Endometrium (tissue), 2 donors: ENCODE measurements at regions not wholly inside any gene's neighbourhood (a gene's known extent, or its start where the extent isn't known, plus 50 kb on each side); places are given as distances from the start of the nearest gene placed in this dataset.
A peak's percentile ranks its signal among the peaks of the same experiment; 100 is the strongest.

Experiments used
- FAIRE-seq: peaks from 2 replicates; lab custom pipeline; 2012; peaks lifted over from hg19 to GRCh38; lab: Jason Lieb, UNC
- donor health status: control.
- donor health status: control.

DNA sequence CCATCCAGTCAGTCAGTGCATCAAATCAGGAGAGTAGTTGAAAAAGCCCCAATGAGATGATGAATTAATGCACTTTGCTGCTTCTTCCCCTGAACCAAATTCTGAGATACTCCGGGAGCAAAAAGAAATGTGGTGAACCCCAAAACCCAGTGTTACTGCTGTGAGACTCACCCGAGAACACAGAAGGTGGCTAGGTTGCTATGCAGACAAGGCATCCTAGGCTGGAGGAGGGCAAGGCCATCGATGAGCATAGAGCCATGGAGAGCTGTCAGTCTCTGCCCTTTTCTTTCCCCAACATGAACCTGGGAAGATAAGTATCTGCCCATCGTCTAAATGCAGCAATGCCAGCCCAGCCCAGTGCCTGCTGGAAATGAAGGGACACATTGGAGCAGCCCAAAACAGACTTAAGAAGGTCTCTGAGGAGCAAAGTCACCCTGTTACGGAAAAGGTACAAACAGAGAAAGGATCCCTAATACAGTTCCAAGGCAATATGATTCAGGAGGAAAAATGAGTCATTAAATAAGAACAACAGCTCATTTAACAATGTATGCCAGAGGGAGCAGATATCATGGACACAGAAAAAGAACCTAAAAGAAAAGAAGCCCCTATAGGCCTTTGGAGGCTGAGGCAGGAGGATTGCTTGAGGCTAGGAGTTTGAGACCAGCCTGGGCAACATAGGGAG lies 272.0 kb downstream of the FOXO1 start:
- no peak for FAIRE-seq

DNA sequence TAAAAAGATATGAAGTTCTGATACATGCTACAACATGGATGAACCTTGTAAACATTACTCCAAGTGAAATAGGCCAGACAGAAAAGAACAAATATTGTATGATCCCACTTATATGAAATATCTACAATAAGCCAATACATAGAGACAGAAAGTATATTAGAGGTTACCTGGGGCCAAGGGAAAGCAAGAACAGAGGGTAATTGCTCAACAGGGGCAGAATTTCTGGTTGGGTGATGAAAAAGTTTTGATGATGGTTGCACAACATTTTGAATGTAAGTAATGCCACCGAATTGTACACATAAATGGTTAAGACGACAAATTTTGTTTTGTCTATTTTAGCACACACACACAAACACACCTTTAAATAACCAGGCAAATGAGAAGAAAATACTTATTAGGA lies 268.4 kb downstream of the FOXO1 start:
- FAIRE-seq, result no peak

DNA sequence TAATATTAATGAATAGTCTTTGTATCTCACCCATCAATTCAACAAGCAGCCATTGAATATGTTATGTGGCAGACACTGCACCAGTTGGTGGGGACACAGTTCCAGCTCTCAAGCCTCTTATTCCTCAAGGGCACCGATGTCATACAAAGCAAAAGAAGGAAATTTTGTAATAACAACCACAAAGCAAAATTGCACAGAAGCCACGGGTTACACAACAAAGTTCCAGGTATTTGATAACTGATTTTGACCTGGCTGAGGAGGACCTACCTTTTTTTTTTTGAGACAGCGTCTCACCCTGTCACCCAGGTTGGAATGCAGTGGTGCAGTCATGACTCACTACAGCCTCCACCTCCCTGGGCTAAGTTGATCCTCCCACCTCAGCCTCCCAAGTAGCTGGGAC lies 266.7 kb downstream of the FOXO1 start:
- no peak for FAIRE-seq

DNA sequence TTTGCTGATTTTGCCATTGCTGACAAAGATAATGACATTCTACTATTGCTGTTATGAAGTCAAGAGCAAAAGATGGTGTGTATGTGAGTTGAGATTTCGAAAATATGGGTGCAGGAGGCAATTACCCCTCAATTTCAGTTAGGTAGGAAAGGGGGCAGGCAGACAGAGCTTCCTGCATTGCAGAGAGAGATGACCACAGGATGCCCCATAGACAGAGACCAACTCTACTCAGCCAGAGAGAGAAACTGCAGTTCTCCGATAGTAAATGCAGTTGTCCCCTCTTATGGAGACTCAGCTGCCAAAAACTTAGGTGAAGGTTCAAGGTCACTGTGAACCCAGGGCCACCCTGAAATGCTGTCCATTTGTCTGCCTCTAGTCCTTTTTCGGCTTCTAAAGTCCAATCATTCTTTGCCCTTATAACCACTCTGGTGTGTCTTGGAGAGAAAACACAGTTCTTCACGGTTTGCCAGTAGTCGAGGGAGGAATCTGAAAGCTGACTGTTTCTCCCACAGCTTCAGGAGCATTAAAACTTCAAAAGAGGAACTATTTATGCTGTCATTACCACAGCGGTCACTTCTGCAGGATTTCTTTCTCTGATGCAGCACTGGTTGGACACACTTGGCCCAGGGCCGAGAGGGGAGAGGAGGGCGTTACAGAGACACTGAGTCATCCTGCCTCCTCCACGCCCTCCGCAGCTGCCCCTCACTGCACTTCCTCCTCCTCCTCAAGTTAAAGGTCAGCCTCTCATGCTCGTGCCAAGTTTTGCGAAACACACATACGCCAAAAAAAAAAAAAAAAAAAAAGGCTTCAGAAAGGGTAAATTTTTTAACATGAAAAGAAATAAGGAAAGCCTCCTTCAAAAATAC lies 264.3 kb downstream of the FOXO1 start:
- peak; percentile 98 for FAIRE-seq

DNA sequence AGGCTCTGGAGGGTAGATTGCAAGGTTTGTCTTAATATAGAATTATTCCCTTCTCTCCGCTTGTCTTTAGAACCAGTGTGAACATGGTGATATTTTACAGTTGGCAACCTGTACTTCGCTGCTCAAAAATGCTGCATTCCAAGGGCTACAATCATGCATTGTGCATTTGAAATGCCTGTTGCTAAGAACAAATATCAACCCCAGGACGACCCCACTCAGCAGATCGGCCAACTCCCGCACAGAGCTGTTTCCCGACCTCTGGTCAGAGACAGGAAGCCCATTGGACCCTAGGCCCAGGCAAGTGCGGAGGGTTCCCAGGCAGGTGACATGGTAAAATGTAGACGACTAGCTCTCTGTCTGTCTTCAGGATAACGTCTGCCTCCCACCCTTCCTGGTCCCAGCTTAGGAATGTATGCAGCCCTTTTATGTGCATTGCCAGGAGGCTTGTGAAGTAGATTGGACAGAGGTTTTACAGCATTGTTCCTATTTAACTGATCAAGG lies 263.5 kb downstream of the FOXO1 start:
- FAIRE-seq, result no peak

DNA sequence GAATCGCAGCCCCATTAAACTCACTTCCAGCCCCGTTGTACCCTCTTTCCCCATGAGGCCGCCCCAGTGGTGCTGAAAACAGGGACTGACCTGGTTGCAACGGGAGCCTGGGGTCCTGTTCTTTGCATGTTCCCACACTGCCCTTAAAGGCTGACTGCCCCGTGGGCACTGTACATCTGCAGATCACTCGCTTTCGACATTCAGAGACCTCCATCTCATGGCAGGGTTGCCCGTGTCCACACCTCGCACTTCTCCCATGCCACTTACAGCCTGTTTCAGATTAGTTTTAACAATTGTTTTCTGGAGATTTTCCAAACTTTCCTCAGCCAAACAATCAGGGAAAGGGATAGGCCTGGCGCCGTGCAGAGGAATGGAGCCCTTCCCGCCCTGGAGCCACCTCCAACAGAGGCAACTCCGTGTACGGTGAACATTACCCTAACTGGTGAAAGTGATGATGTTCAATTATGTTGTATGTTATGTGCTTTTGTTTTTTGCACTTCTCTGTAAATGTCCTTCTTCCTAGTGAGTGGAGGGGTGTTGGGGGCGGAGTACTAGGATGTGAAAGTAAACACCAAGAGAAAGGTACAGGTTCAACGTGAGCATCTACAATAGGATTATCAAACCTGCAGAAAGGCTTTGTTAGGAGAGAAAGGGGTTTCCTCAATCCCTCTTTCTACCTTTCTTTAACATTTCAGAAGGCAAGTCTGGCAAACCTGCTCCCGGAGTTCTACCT lies 262.8 kb downstream of the FOXO1 start:
- no peak for FAIRE-seq

DNA sequence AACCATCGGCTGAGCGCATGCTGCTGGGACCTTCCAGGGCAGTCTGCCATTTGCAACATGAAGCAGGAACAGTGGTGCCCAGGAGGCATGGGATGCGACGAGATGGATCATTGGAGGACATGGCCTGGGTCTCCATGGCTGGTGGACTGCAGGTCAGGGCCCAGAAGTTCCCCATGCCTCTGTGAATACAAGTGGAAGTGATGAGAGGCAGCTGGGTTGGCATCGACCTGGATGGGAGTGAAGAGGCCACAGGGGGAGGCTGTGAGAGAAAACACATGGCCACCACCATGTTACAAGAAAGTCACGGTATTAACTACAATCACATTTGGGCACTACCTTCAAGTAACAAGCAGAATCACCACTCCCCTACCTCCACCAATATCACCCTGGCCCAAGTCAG lies 262.0 kb downstream of the FOXO1 start:
- FAIRE-seq, result no peak

DNA sequence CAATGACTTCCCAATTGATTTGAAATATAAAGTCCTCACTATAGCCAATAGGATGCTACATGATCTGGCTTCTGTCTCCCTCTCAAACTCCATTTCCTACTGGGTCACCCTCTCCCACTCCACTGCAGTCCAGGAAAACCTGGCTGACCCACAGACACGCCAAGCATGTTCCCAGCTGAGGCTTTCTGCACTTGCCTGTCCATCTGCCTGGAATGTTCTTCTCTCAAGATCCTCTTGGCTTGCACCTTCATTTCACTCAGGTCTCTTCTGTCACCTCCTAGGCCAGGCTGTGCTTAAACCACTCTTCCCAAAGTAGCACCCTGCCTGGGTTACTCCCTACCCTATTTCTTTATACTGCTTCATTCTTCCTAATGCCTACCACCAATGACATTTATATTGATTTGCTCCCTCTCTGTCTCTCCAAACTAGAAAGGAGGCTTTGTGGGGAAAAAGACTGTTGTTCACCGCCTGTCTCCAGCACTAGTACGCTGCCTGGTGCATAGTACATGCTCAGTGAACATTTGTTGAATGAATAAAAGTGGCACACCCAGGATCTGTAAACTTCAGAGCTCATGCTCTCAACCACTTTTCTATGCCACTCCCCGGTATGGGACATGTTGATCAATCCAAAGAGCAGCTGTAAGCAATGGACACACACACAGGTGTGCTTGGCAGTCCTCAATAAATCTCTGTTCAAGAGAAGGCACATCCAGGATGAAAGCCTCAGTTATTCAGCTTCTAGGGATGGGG lies 261.3 kb downstream of the FOXO1 start:
- no peak for FAIRE-seq

DNA sequence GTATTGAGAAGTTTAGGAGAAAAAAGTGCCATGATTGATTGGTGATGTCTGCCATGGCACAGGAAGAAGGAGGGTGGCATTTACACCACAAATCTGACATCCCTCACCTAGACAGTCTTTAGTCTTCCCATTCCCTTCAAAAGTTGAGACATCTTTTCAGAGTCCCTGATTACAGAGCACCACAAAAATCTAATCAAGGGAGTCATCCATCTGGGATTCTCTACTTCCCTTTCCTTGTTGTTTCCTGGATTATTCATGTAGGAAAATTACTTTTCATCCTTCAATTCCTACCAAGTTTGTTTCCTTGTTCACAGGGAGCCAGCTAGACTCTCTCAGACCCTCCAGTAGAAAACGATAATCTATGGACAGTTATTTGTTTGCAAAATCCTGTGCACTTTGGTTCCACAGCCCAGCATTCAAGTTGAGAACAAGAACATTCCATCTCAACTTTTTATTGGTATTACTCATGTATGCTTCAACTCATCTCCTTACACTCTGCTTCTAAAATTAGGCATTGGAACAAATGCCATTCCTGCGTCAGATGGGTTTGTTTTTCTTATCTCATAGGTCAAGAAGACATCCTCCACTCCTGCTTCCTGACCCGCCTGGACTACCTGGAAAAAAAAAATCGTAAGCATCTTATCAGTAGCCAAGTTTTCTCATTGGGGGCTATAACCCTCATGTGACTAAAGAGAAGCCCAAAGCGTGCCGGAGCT lies 259.9 kb downstream of the FOXO1 start:
- no peak for FAIRE-seq

DNA sequence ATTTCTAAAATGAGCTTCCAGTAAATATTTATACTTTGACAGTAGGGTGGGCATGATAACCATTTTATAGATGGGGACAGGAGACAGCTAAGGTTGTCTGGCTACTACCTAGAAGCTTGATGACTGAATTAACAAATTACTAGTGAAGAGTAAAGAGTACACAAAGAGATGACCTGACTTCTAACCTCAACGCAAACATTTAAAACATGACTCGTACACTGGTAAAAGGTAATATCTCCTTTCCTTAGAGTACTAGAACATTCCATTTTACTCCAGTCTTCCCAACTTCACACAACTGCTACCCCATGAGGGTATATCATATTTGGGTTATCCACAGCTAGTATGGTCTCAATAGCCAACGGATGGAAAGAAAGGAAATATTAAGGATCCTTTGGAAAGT lies 258.9 kb downstream of the FOXO1 start:
- FAIRE-seq, result no peak

DNA sequence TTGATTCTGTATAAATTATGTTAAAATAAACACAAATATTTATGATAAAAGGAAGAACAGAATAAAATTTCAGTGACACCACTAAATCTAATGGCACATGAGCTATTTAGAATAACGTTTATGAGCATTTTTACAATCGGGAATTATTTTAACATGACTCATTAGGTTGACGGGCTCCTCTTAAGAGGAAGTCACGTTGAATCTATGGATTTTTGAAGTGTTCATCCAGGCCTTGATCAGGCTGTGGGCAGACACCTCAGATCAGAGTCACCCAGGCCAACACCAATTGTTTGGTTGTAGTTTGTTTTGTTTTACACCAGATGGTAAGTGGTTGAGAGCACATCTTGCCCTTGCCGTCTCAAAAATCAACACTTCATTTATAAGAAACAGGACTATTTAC lies 257.8 kb downstream of the FOXO1 start:
- peak; percentile 93 for FAIRE-seq

DNA sequence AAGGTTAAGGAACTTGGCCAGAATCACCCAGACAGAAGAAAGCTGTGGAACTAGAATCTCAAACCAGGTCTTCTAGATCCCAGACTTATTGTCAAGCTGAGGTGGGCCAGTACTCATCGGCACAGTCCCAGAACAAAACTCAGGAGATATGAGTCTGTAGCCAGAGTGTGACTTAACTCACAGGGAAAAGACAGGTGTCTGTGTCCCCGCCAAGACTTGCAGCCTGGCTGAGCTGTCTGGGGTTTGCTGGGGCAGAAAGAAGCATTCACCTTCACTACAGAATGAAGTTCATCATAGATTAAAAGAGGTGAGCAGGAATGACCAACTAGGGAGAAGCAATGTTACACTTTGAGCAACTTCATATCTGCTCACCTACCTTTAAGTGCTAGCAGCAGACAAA lies 257.2 kb downstream of the FOXO1 start:
- no peak for FAIRE-seq

DNA sequence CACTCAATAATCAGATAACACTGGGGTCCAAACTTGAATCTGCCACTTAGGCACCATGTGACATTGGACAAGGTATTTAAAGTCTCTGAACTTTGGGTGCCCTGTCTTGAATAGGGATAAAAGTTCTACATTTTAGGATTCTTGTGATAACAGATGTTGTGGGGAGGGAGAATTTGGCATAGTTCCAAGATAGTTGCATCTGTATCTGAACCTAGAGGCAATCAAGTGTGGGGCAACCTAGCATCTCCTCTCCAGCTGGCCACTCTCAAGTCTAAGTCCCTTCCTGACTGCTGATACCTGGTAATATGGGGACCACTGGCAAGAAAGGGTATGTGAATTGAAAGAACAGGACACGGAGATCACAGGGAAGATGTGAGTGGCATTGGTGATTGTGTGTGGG lies 256.1 kb downstream of the FOXO1 start:
- no peak for FAIRE-seq

DNA sequence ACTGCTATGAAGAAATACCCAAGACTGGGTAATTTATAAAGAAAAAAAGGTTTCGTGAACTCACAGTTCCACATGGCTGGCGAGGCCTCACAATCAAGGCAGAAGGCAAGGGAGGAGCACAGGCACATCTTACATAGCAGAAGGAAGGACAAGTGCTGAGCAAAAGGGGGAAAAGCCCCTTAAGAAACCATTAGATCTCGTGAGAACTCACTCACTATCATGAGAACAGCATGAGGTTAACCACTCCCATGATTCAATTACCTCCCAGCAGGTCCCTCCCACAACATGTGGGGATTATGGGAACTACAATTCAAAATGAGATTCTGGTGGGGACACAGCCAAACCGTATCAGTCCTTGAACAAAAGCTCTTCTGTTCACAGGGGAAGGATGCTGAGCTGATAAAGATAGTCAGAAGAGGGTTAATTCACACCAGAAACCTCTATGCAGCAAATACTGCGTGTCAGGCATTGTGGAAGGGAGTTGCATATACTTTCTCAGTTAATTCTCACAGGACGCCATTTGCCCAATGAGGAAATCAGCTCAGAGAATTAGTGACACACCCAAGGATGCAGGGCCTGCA lies 246.2 kb downstream of the FOXO1 start:
- FAIRE-seq, result no peak

DNA sequence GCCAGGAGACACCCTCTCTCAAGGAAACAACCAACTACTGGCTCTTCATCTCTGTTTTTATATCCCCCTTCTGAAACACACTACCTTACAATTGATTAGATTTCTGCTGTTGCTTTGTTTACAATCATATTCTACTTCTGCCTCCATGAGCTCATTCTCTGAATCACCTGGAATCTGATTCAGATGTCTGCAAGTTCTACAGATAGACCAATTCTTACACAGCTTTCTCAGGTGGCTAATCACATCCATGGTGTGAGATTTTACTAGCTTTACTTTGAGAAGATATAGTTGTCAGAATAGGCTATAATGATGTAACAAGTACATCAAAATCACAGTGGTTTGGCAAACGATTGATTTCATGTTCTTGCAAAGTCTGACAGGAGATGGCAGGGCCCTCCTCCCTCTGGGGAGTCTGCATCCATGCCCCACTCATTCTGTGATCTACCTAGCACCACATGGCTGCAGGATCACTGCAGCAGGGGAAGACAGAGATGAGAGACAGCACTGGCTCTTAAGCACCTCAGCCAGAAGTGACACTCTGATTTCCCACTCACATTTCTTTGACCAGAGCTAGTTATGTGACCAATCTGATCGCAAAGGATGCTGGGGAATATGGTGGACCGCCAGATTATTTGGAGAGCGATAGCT lies 243.7 kb downstream of the FOXO1 start:
- FAIRE-seq, result no peak

DNA sequence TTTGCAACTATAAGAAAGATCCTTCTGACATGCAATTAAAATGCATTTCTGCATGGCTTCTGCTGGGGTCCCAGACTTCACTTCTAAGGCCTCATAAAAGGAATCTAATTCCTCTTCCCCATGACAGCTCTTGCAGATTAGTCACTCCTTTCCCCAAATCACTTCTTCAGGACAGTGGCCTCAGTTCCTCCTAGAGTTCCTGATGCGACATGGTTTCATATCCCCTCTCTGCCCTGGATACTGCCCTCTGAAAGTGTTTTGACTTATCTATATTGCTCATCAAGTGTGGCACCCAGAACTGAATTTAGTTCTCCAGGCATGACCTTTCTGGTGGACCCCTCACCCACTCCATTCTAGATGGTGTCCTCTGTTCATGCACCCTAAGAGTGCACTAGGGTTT lies 238.1 kb downstream of the FOXO1 start:
- FAIRE-seq, result no peak

DNA sequence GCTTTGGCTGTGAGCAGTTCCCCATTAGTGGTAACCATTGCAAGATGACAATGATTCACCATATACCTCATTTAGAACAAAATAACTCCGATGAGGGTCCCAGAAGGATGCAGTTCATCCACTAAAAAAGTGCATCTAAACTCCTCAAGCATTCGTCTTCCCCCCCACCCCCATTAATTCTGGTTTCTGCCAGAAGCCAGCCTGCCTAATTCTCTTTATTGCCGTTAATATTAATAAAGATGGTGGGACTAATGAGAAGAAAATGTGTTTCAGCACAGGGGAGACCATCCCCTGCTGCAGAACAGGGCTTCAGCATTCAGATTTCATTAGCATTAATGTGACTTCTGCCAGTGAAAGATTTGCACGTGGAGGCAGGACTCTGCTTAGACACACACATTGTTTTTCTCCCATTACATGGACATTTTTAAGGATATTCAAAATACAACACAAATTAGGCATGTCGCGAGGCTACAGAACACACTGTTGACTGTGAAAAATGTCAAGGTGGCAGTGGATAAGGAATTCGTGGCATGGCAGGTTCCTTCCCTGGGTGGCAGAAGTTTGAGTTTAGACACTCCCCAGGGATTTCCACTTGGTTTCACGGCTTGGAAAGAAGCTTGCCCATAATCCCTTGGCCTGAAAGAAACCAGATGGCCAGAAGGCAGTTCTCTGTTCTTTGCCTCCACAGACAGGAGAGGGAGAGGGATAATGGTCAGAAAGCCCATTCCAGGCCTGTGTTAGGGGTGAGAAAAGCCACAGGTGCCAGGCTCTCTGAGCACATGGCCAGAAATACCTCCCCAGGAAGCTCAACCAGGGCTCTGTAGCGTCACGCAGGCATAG lies 236.5 kb downstream of the FOXO1 start:
- no peak for FAIRE-seq

DNA sequence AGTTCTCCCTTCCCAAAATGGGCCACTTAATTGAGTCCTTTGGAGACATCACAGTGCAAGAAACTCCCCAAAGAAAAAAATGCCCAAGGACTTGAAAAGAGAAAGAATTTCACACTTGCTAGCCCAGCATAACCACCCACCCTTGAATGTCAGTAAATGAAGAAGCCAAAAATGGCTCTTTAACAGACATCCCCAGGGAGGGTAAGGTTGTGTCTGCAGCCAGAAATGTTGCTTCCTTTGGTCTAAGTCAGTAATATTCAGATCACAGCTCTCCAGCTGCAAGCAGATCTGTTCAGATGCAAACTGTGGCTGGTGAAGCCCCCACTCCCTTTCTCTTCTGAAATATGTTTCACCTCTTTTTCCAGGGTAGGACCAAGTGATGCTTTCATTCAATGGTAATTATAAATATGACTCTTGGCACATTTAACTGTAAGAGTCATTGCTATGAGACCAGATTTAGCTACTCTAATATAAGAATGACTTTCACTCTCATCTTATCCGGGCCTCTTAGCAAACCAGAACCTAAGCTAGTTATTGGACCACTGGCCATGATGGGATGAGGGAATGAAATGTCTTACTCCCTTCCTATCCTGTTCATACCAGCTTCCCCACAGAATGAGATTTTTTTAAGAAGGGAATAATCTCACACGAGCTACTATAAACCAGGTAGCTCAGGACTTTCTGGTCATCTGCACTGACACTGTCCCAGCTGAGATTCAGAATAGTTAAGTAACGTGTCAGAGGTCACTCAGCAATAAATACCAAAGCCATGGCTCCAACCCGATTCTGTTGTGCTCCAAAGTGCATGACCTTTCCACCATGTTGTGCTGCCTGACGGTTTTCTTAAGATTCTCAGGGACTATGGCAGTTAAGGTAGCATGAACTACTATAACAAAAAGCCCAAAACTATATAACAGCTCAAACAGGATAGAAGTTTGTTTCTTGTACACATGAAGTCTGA lies 234.1 kb downstream of the FOXO1 start:
- FAIRE-seq, result no peak
